ENCODE measurements at regions not wholly inside any gene's neighbourhood (a gene's known extent, or its start where the extent isn't known, plus 50 kb on each side); places are given as distances from the start of the nearest gene placed in this dataset.

GRCh38 chr4:181372014-181372413, 871.2 kb upstream of the TENM3 start:
- DNase-seq (ENCODE audit: extremely low read depth in 1 of 11, low read depth in 9 of 11, low spot score in 4 of 11): no peak

- DNase-seq (ENCODE audit: extremely low read depth in 1 of 11, low read depth in 9 of 11, low spot score in 4 of 11): no peak
Measured at GRCh38 chr4:181376058-181376457, 867.1 kb upstream of the TENM3 start.

- DNase-seq (ENCODE audit: extremely low read depth in 1 of 11, low read depth in 9 of 11, low spot score in 4 of 11): no peak
Measured at GRCh38 chr4:181388061-181388460, 855.1 kb upstream of the TENM3 start.

GRCh38 chr4:181416966-181417365, 826.2 kb upstream of the TENM3 start:
- DNase-seq (ENCODE audit: extremely low read depth in 1 of 11, low read depth in 9 of 11, low spot score in 4 of 11): peak in 1 of 11 donors; percentile 4

- DNase-seq (ENCODE audit: extremely low read depth in 1 of 11, low read depth in 9 of 11, low spot score in 4 of 11): peak in 8 of 11 donors; percentile 12 to 41 (median 21)
Measured at GRCh38 chr4:181418496-181418895, 824.7 kb upstream of the TENM3 start.

- no peak for DNase-seq (ENCODE audit: extremely low read depth in 1 of 11, low read depth in 9 of 11, low spot score in 4 of 11)
Measured at GRCh38 chr4:181420950-181421349, 822.3 kb upstream of the TENM3 start.

GRCh38 chr4:181424362-181425016, 818.7 kb upstream of the TENM3 start:
- no peak for DNase-seq (ENCODE audit: extremely low read depth in 1 of 11, low read depth in 9 of 11, low spot score in 4 of 11)

- DNase-seq (ENCODE audit: extremely low read depth in 1 of 11, low read depth in 9 of 11, low spot score in 4 of 11): no peak
Measured at GRCh38 chr4:181427076-181427475, 816.1 kb upstream of the TENM3 start.

- DNase-seq (ENCODE audit: extremely low read depth in 1 of 11, low read depth in 9 of 11, low spot score in 4 of 11): no peak
Measured at GRCh38 chr4:181431006-181431405, 812.2 kb upstream of the TENM3 start.

- no peak for DNase-seq (ENCODE audit: extremely low read depth in 1 of 11, low read depth in 9 of 11, low spot score in 4 of 11)
Measured at GRCh38 chr4:181431661-181432060, 811.5 kb upstream of the TENM3 start.

GRCh38 chr4:181432335-181432734, 810.9 kb upstream of the TENM3 start:
- DNase-seq (ENCODE audit: extremely low read depth in 1 of 11, low read depth in 9 of 11, low spot score in 4 of 11): no peak

- DNase-seq (ENCODE audit: extremely low read depth in 1 of 11, low read depth in 9 of 11, low spot score in 4 of 11): no peak
Measured at GRCh38 chr4:181437895-181438294, 805.3 kb upstream of the TENM3 start.

- DNase-seq (ENCODE audit: extremely low read depth in 1 of 11, low read depth in 9 of 11, low spot score in 4 of 11): no peak
Measured at GRCh38 chr4:181438641-181439040, 804.6 kb upstream of the TENM3 start.

- no peak for DNase-seq (ENCODE audit: extremely low read depth in 1 of 11, low read depth in 9 of 11, low spot score in 4 of 11)
Measured at GRCh38 chr4:181443021-181443420, 800.2 kb upstream of the TENM3 start.

- DNase-seq (ENCODE audit: extremely low read depth in 1 of 11, low read depth in 9 of 11, low spot score in 4 of 11): no peak
Measured at GRCh38 chr4:181465826-181466225, 777.4 kb upstream of the TENM3 start.

- no peak for DNase-seq (ENCODE audit: extremely low read depth in 1 of 11, low read depth in 9 of 11, low spot score in 4 of 11)
Measured at GRCh38 chr4:181468451-181468850, 774.8 kb upstream of the TENM3 start.

- peak in 2 of 11 donors; percentile 7 to 31 for DNase-seq (ENCODE audit: extremely low read depth in 1 of 11, low read depth in 9 of 11, low spot score in 4 of 11)
Measured at GRCh38 chr4:181470306-181470705, 772.9 kb upstream of the TENM3 start.

- DNase-seq (ENCODE audit: extremely low read depth in 1 of 11, low read depth in 9 of 11, low spot score in 4 of 11): no peak
Measured at GRCh38 chr4:181475359-181475758, 767.8 kb upstream of the TENM3 start.

GRCh38 chr4:181475781-181476507, 767.3 kb upstream of the TENM3 start:
- DNase-seq (ENCODE audit: extremely low read depth in 1 of 11, low read depth in 9 of 11, low spot score in 4 of 11): no peak

- DNase-seq (ENCODE audit: extremely low read depth in 1 of 11, low read depth in 9 of 11, low spot score in 4 of 11): no peak
Measured at GRCh38 chr4:181476508-181476890, 766.7 kb upstream of the TENM3 start.

GRCh38 chr4:181477591-181477990, 765.6 kb upstream of the TENM3 start:
- DNase-seq (ENCODE audit: extremely low read depth in 1 of 11, low read depth in 9 of 11, low spot score in 4 of 11): no peak
